ENCODE measurements at regions not wholly inside any gene's neighbourhood (a gene's known extent, or its start where the extent isn't known, plus 50 kb on each side); places are given as distances from the start of the nearest gene placed in this dataset.

DNA sequence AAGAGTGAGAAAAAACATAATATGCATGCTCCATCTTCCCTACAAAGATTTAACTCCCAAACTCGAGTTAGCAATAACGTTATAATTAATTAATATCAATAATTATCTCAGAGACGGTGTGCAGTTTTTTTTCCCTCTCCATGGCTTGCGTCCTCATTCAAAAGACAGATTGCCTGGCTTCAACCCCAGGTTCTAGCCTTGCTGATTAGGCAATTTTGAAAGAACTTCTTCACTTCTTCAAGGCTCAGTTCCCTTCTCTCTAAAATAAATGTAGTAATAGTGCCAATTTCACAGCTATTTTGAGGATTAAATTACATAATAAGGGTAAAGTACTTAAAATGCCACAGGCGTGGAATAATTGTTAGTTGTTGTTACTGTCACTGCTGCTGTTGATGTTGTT is 876.1 kb upstream of the GBE1 start (continued):
- TF ChIP-seq, protein P1, sequence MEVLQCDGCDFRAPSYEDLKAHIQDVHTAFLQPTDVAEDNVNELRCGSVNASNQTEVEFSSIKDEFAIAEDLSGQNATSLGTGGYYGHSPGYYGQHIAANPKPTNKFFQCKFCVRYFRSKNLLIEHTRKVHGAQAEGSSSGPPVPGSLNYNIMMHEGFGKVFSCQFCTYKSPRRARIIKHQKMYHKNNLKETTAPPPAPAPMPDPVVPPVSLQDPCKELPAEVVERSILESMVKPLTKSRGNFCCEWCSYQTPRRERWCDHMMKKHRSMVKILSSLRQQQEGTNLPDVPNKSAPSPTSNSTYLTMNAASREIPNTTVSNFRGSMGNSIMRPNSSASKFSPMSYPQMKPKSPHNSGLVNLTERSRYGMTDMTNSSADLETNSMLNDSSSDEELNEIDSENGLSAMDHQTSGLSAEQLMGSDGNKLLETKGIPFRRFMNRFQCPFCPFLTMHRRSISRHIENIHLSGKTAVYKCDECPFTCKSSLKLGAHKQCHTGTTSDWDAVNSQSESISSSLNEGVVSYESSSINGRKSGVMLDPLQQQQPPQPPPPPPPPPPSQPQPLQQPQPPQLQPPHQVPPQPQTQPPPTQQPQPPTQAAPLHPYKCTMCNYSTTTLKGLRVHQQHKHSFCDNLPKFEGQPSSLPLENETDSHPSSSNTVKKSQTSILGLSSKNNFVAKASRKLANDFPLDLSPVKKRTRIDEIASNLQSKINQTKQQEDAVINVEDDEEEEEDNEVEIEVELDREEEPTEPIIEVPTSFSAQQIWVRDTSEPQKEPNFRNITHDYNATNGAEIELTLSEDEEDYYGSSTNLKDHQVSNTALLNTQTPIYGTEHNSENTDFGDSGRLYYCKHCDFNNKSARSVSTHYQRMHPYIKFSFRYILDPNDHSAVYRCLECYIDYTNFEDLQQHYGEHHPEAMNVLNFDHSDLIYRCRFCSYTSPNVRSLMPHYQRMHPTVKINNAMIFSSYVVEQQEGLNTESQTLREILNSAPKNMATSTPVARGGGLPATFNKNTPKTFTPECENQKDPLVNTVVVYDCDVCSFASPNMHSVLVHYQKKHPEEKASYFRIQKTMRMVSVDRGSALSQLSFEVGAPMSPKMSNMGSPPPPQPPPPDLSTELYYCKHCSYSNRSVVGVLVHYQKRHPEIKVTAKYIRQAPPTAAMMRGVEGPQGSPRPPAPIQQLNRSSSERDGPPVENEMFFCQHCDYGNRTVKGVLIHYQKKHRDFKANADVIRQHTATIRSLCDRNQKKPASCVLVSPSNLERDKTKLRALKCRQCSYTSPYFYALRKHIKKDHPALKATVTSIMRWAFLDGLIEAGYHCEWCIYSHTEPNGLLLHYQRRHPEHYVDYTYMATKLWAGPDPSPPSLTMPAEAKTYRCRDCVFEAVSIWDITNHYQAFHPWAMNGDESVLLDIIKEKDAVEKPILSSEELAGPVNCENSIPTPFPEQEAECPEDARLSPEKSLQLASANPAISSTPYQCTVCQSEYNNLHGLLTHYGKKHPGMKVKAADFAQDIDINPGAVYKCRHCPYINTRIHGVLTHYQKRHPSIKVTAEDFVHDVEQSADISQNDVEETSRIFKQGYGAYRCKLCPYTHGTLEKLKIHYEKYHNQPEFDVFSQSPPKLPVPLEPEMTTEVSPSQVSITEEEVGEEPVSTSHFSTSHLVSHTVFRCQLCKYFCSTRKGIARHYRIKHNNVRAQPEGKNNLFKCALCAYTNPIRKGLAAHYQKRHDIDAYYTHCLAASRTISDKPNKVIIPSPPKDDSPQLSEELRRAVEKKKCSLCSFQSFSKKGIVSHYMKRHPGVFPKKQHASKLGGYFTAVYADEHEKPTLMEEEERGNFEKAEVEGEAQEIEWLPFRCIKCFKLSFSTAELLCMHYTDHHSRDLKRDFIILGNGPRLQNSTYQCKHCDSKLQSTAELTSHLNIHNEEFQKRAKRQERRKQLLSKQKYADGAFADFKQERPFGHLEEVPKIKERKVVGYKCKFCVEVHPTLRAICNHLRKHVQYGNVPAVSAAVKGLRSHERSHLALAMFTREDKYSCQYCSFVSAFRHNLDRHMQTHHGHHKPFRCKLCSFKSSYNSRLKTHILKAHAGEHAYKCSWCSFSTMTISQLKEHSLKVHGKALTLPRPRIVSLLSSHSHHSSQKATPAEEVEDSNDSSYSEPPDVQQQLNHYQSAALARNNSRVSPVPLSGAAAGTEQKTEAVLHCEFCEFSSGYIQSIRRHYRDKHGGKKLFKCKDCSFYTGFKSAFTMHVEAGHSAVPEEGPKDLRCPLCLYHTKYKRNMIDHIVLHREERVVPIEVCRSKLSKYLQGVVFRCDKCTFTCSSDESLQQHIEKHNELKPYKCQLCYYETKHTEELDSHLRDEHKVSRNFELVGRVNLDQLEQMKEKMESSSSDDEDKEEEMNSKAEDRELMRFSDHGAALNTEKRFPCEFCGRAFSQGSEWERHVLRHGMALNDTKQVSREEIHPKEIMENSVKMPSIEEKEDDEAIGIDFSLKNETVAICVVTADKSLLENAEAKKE (CRISPR knock-in tag; IDR thresholded peaks at IDR 0.05) = no peak
- TF ChIP-seq REST (IDR thresholded peaks at IDR 0.05; ENCODE audit: unreplicated experiment) = no peak
- TF ChIP-seq POLR2AphosphoS5 (IDR thresholded peaks at IDR 0.05; ENCODE audit: low read depth) = no peak
- TF ChIP-seq NANOG (IDR thresholded peaks at IDR 0.05; ENCODE audit: borderline replicate concordance) = no peak
- TF ChIP-seq EZH2phosphoT487 (IDR thresholded peaks at IDR 0.05; ENCODE audit: unreplicated experiment) = no peak

DNA sequence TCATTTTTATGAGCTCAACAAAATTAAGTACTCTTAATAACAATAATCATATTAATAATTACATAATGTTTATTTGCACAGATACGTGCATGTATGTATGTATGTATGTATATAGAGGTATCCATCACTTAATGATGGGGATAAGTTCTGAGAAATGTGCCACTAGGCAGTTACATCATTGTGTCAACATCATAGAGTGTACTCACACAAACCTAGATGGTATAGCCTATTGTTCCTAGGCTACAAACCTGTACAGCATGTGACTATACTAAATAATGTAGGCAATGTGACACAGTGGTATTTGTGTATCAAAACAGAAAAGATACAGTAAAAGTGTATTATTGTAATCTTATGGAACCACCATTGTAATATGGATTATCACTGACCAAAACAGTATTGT is 874.7 kb upstream of the GBE1 start:
- ATAC-seq (no peak), DNase-seq (ENCODE audit: low spot score) (no peak)
- Histone ChIP-seq H3K4me3 (no peak overlapping the region), H3K36me3 (ENCODE audit: insufficient read depth) (0 out of 2 replicates have a peak, but pooled peaks cover 6% of the 10 kb centered on the region), H3K4me1 (ENCODE audit: insufficient read depth) (no peaks in the 10 kb centered on the region), H3K79me2 (replicated peaks; ENCODE audit: insufficient read depth) (no peaks in the 10 kb centered on the region), H3F3A (replicated peaks; ENCODE audit: low read depth) (no peaks in the 10 kb centered on the region), H3K4me2 (no peak overlapping the region), H3K27me3 (ENCODE audit: insufficient read depth) (no peaks in the 10 kb centered on the region), H3K9me2 (ENCODE audit: insufficient read depth) (peaks cover 3% of the 10 kb centered on the region; the same call in 1 of the 2 replicates), H3K27ac (ENCODE audit: low read depth) (no peak overlapping the region), H4K20me1 (replicated peaks; ENCODE audit: insufficient read depth) (no peaks in the 10 kb centered on the region), H2AFZ (no peak overlapping the region)
- H3K27ac Mint-ChIP-seq = no peak overlapping the region
- H3K4me1 Mint-ChIP-seq = peaks cover 5% of the 10 kb centered on the region
- H3K4me3 Mint-ChIP-seq = no peak overlapping the region
- peaks cover 2% of the 10 kb centered on the region for H3K27me3 Mint-ChIP-seq (ENCODE audit: insufficient read depth, low read depth, poor library complexity)
- H3K9me3 Mint-ChIP-seq = peaks cover 14% of the 10 kb centered on the region
- peaks cover 7% of the 10 kb centered on the region for H3K36me3 Mint-ChIP-seq (ENCODE audit: low read depth)
- TF ChIP-seq CTCF (conservative IDR thresholded peaks at IDR 0.05; ENCODE audit: low read depth in 2 of 2) (no peak), NANOG (IDR thresholded peaks at IDR 0.05; ENCODE audit: borderline replicate concordance) (no peak)
